ENCODE measurements at regions not wholly inside any gene's neighbourhood (a gene's known extent, or its start where the extent isn't known, plus 50 kb on each side); places are given as distances from the start of the nearest gene placed in this dataset.

- TF ChIP-seq POLR2A (IDR thresholded peaks at IDR 0.05) (no peak), CTCF (IDR thresholded peaks at IDR 0.05) (no peak)
Observed at GRCh38 chr6:62474793-62475192, 188.8 kb upstream of the KHDRBS2 start.

All from Peyer's patch (tissue), 4 donors.